ENCODE measurements at regions not wholly inside any gene's neighbourhood (a gene's known extent, or its start where the extent isn't known, plus 50 kb on each side); places are given as distances from the start of the nearest gene placed in this dataset.

- in situ Hi-C loops (cut with HindIII; ENCODE audit: low sequenced_read_pairs) = no loop called here
Observed at GRCh38 chr9:115169003-115169402, 51.0 kb upstream of the TNC start.

GRCh38 chr9:115170358-115171073, 52.6 kb upstream of the TNC start:
- no peak overlapping the region for H3K4me3 ChIP-seq (ENCODE audit: low read depth, low read length)
- DNase-seq (ENCODE audit: low read depth) = no peak
- in situ Hi-C loops (cut with HindIII; ENCODE audit: low sequenced_read_pairs) = no loop called here
- TF ChIP-seq, protein P1, sequence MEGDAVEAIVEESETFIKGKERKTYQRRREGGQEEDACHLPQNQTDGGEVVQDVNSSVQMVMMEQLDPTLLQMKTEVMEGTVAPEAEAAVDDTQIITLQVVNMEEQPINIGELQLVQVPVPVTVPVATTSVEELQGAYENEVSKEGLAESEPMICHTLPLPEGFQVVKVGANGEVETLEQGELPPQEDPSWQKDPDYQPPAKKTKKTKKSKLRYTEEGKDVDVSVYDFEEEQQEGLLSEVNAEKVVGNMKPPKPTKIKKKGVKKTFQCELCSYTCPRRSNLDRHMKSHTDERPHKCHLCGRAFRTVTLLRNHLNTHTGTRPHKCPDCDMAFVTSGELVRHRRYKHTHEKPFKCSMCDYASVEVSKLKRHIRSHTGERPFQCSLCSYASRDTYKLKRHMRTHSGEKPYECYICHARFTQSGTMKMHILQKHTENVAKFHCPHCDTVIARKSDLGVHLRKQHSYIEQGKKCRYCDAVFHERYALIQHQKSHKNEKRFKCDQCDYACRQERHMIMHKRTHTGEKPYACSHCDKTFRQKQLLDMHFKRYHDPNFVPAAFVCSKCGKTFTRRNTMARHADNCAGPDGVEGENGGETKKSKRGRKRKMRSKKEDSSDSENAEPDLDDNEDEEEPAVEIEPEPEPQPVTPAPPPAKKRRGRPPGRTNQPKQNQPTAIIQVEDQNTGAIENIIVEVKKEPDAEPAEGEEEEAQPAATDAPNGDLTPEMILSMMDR (IDR thresholded peaks at IDR 0.05; ENCODE audit: low read depth, low read length, missing control alignments) = no peak

More at GRCh38 chr9:115169003-115169402, 51.0 kb upstream of the TNC start:
- TF ChIP-seq, protein P1 (IDR thresholded peaks at IDR 0.05; ENCODE audit: low read depth, low read length, missing control alignments) = no peak
- H3K4me3 ChIP-seq (ENCODE audit: low read depth, low read length) = no peak overlapping the region
- DNase-seq (ENCODE audit: low read depth) = no peak

GRCh38 chr9:115171921-115172388, 54.0 kb upstream of the TNC start:
- in situ Hi-C loops (cut with HindIII; ENCODE audit: low sequenced_read_pairs) = no loop called here
- no peak for DNase-seq (ENCODE audit: low read depth)

DNA sequence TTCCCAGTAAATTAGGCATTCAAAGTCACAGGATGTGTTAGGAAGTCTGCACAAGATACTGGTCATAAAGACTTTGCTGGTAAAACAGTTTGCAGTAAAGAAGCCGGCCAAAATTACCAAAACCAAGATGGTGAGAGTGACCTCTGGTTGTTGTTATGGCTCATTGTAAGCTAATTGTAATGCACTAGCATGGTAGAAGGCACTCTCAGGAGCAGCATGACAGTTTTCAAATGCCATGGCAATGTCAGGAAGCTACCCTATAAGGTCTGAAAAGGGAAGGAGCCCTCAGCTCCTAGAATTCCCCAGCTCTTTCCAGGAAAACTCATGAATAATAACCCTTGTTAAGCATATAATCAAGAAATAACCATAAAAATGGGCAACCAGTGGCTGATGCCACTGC, 64.3 kb upstream of the TNC start:
- H3K4me3 ChIP-seq (ENCODE audit: low read depth, low read length) = no peak overlapping the region
- no peak for DNase-seq (ENCODE audit: low read depth)
- in situ Hi-C loops (cut with HindIII; ENCODE audit: low sequenced_read_pairs) = no loop called here
- TF ChIP-seq, protein P1 (IDR thresholded peaks at IDR 0.05; ENCODE audit: low read depth, low read length, missing control alignments) = no peak

More at GRCh38 chr9:115171921-115172388, 54.0 kb upstream of the TNC start:
- TF ChIP-seq, protein P1 (IDR thresholded peaks at IDR 0.05; ENCODE audit: low read depth, low read length, missing control alignments) = no peak
- no peak overlapping the region for H3K4me3 ChIP-seq (ENCODE audit: low read depth, low read length)

DNA sequence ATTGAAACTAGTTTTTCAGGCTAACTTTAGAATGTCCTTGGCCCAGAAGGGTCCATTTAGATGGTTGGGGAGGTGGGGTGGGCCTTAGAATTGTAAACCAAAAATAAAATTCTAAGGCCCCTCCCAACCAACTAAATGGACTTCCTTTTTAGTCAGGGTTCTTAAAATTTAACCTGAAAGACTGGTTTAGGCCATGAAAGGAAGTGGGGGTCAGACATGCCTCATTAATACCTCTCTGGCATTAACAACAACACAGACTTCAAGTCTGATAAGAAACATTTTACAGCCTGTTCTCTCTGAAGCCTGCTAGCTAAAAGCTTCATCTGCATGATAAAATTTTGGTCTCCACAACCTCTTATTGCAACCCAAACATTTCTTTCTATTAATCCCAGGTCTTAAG, 65.5 kb upstream of the TNC start:
- TF ChIP-seq, protein P1 (IDR thresholded peaks at IDR 0.05; ENCODE audit: low read depth, low read length, missing control alignments) = no peak
- in situ Hi-C loops (cut with HindIII; ENCODE audit: low sequenced_read_pairs) = no loop called here
- no peak for DNase-seq (ENCODE audit: low read depth)
- H3K4me3 ChIP-seq (ENCODE audit: low read depth, low read length) = no peak overlapping the region

- TF ChIP-seq, protein P1 (IDR thresholded peaks at IDR 0.05; ENCODE audit: low read depth, low read length, missing control alignments) = no peak
- in situ Hi-C loops (cut with HindIII; ENCODE audit: low sequenced_read_pairs) = no loop called here
- no peak for DNase-seq (ENCODE audit: low read depth)
- no peak overlapping the region for H3K4me3 ChIP-seq (ENCODE audit: low read depth, low read length)
Observed at GRCh38 chr9:115189686-115190085, 71.7 kb upstream of the TNC start.

Data from astrocyte of the cerebellum (primary cell).